Stimulated activated CD8-positive, alpha-beta memory T cell treated with anti-CD3 and anti-CD28 coated beads, Interleukin-7, amount 100 ng/mL, for 48 hours (primary cell): ENCODE measurements at regions not wholly inside any gene's neighbourhood (a gene's known extent, or its start where the extent isn't known, plus 50 kb on each side); places are given as distances from the start of the nearest gene placed in this dataset.
"Not testable (repeated sequence)": the region's sequence is repeated elsewhere in the genome, so short reads cannot be mapped to it uniquely, and the experiment has no call there.

ENCODE experiments used
- DNase-seq, 2 donors: peaks; one replicate each; pipeline ENCODE4 v3.0.0-alpha.2; 2020; ENCODE audit warnings: low read depth in 1 of 2; ENCODE audit errors: extremely low read depth in 1 of 2

DNA sequence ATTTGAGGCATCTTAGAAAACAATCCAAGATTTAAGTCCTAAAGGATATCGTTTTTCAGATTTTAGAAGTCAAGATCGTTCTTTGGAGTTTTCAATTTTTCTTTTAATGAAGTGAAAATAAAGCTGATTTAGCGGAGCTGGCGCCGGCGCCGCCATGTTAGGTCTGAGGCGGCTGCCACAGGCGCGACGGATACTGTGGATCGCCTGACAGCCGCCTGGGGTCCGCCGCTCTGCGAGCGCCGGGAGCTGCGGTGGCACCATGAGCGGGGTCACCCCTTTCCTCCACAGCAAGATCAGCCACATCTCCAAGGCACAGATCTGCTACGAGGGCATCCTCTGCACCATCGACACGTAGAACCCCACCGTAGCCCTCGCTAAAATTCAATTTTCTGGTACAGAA, 247.2 kb downstream of the GJA1 start:
- no peak for DNase-seq

DNA sequence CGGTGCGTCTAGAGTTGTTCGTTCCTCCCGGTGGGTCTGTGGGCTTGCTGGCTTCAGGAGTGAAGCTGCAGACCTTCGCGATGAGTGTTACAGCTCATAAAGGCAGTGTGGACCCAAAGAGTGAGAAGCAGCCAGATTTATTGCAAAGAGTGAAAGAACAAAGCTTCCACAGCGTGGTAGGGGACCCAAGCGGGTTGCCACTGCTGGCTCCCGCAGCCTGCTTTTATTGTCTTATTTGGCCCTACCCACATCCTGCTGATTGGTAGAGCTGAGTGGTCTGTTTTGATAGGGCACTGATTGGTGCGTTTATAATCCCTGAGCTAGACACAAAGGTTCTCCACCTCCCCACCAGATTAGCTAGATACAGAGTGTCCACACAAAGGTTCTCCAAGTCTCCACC, 250.4 kb downstream of the GJA1 start:
- not testable (repeated sequence) for DNase-seq

DNA sequence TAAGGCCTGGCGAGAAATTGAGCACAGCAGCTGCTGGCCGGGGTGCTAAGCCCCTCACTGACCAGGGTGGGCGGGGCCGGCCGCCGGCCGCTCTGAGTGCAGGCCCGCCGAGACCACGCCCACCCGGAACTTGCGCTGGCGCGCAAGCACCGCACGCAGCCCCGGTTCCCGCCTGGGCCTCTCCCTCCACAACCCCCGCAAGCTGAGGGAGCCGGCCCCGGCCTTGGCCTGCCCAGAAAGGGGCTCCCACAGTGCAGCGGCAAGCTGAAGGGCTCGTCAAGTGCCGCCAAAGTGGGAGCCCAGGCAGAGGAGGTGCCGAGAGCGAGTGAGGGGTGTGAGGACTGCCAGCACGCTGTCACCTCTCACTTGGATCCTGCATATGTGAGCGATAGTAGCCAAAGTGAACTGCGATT, 251.2 kb downstream of the GJA1 start:
- no peak for DNase-seq

DNA sequence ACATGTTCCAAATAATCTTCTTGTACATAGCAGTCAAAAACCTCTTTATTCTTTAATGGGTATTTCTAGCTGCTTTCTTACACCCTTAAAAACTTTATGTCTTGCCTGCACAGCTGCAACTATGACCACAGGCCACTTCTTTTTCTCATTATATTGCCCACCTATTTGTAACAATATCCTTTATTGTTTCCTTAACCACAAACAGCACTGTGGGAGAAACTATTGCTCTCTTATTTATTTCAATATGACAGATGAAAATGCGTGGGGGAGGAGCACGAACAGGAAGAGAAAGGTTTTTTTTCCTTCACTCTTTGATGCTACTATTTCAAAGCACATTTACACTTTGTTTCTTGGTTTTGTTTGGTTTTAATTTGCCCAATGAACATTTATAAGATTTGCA, 253.5 kb downstream of the GJA1 start:
- DNase-seq = no peak

DNA sequence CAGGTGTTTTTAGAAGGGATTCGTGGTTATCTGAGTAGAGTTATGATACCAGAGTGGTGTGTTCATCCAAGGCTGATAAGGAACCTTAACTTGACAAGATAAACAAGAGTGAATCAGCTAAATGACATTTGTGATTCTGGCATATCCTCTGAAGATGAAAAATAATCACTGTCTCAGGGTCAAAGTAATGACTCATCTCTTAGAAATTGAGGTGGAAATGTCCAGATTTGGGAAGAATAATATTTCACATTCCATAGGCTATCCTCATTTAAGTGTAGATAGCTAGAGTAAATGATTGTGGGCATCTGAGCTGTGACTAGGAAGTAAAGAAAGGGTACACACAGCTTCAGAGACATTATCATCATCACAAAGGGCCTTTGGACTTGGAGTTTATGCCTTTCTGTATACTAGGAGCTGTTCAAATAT, 255.7 kb downstream of the GJA1 start:
- no peak for DNase-seq

DNA sequence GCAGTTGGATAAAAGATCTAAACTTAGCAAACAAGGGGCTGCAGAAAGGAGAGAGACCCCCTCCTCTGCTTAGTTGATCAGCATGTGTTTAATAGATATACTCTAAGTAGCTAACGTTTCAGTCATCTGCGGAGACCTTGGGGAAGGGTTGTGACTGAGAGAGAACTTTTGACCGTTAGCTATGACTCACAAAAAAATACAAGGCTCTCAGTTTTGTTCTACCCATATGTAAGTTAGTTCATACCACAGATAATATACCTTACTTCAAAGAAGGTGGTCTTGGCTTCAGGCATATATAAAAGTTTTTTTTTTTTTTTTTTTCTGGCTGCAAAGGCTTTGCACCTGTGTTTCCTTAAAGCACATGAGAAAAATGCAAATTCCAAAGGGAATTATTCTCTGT, 258.9 kb downstream of the GJA1 start:
- DNase-seq = no peak

DNA sequence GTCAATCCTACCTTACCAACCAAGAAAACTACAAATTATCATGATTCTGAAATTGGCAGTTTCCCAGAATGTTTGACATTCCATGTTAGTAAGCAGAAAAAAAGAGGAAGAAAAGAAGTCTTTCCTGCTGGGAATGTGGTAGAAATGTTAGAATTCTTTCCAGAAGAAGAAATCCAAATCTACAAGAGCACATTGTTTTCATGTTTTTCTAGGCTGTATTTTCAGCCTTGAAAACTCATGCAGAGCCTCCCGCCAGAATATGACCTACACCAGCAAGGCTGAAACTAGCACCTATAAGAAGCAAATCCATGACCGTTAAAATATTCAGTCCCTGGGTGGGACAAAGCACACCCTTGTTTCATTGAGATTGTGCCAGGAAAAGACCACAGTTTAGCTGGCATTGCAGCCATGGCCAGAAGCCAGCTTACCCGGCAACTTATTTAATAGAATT, 259.4 kb downstream of the GJA1 start:
- DNase-seq = no peak

DNA sequence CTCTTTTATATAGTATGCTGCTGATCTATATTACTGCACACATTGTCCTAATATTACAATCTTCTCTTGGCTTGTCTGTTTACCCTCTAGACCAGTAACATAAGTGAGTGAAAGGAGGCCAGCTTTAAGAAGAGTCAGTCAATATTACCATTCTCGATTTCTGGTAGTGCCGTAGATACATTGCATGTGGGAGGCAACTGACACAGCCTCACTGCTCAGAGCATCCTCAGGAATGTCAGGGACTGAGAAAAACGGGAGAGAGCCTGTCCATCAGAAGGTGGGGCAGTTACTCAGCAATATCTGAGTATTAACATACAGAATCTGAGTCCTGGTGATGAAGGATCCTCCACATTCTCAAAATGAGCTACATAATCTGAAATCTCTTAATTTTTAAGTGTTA, 259.9 kb downstream of the GJA1 start:
- DNase-seq = no peak

DNA sequence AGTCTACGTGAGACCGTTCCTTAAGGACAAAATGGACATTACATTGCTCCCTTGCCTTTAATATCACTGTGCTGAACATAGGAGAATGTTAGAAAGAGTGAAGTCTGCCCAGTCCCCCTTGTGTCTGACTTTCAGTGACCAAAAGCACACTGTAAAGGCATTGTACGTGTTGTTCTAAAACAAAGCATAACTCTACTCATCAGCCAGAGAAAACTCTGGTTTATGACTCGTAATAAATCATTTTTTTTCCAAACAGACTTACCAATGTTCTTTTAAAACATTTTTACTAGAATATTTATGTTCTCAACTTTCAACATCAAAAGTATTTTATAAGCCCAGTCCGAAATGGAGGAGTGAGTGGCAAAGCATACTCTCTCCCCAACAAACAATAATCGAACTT, 262.5 kb downstream of the GJA1 start:
- no peak for DNase-seq

DNA sequence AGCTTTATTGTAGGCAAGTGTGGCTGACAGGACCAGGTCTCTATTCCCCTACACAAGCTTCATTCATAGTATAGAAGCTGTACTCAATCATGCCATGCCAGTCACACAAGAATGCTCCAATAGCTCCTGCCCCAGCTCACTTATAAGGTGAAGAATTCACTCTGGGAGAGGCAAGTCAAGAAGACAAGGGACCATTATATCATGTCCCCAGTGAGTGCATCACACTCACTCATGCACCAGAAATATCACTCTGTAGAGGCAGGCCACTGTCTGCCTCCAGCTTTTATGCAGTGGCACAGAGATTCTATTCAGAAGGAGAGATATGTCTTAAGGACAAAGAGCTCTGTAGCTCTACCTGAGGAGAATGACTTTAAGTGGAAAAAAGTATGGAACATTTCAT, 263.2 kb downstream of the GJA1 start:
- no peak for DNase-seq

DNA sequence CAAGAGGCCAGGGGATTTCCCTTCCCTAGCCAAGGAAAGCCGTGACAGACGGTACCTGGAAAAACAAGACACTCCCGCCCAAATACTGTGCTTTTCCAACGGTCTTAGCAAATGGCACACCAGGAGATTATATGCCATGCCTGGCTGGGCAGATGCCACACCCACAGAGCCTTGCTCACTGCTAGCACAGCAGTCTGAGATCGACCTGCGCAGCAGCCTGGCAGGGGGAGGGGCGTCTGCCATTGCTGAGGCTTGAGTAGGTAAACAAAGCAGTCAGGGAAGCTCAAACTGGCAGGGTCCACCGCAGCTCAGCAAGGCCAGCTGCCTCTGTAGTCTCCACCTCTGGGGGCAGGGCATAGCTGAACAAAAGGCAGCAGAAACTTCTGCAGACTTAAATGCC, 267.7 kb downstream of the GJA1 start:
- DNase-seq = not testable (repeated sequence)

DNA sequence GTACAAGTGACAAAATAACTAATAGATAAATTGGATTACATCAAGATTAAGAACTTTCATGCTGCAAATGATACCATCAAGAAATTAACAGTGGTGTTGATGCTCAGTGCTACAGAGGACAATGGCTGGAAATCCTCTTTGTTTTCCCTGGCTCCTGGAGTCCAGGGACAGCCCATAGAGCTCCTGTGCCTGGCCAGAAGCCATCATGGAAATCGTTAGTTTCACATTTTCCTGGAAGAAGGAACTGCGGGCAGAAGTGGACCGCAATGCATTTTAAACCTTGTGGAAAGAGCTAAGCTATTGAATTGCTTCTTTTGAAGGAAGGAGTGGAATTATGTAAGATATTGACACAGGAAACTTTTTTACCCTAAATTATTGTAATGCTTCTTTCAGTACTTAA, 276.0 kb downstream of the GJA1 start:
- DNase-seq = no peak

DNA sequence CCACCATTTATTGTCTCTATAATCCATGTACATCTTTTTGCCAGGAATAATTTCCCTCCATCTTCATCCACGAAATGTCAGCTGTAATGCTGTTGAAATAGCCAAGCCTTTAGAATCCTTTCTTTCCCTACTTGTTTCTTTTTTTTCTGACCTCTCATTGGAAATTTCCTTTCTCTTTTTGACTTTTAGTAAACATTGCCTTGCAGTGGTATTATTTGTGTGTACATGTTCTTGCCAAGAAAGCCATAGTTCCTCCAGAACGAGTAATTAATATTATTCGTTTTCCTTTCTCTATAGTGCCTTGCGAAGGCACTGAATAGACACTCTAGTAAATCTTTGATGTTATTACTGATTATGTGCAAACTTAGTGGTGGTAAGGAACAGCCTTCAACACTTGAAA, 282.2 kb downstream of the GJA1 start:
- DNase-seq = no peak

DNA sequence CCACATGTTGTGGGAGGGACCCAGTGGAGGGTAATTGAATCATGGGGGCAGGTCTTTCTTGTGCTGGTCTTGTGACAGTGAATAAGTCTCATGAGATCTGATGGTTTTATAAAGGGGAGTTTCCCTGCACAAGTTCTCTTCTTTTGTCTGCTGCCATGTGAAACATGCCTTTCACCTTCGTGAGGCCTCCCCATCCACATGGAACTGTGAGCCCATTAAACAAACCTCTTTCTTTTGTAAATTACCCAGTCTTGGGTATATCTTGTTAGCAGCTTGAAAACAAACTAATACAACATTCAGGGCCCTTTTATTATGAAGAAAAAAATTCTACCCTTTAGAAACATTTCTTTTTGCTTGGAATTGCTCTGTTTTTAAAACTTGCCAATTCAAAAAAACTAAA, 285.4 kb downstream of the GJA1 start:
- not testable (repeated sequence) for DNase-seq

DNA sequence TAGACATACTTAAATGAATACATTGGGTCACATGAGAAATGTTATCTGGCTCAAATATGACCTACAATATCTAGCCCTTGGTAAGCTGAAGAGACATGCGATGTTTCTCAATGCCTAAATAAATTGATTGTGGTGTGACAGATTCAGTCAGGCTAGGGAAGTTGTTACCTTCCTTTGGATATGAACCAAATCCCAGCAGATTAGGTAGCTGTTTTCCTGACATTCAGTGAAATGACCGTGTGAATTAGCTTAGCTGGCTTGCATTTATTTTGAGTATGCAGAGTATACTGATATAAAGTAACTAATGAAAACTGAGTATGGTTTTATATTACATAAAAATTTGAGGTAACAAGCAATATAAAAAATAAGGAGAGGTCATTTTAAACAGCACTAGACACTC, 288.2 kb downstream of the GJA1 start:
- DNase-seq = no peak

DNA sequence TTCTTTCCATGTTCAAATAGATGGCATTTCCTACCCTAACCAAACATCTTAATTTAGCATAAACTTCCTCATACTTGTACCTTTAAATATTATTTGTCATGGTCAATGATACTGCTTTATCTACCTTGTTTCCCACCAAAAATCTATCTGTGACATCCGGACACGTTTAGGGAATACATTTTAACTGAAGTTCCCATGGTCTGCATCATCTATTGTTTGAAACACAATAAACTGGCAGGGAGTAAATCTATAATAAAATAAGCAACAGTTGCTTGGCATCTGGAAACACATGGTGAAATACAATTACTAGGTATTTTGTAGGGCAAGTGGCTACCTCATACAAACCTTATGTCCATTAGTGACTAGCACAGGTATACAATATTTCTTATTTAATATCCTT, 289.1 kb downstream of the GJA1 start:
- DNase-seq = no peak

DNA sequence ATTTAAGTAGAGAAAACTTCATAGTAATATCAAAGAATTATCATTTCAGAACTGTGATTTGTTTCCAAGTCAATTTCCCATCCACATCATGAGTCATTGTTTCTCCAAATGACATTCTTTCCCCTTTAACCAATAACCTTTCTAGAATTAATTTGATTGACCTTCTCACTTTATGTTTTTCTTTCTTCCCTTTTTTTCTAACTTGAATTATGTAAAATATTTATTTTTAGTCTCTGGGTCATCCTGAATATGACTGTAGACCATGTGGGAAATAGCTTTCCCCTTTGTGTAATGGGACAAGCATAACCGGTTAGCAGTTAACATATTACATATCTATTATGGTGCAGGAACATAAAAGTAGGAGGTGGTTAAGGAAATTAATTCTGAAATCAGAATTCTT, 291.1 kb downstream of the GJA1 start:
- DNase-seq = no peak

DNA sequence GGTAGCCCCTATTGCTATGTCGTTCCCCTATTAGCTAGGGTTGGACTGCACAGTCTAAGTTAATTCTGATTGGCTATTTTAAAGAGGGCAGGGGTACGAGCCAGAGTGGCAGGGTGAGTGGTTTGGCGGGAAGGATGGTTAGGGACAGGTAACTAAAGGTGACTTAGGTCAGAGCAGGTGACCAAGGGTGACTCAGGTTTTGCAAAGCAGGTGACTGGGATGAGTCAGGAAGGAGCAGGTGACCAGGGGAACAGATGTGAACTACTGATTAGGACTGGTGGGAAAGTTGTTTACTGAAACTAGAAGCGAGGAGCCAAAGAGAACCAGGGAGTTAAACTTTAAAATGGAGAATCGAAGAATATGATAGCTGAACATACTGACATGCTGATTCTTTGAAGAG, 295.2 kb downstream of the GJA1 start:
- DNase-seq = no peak

DNA sequence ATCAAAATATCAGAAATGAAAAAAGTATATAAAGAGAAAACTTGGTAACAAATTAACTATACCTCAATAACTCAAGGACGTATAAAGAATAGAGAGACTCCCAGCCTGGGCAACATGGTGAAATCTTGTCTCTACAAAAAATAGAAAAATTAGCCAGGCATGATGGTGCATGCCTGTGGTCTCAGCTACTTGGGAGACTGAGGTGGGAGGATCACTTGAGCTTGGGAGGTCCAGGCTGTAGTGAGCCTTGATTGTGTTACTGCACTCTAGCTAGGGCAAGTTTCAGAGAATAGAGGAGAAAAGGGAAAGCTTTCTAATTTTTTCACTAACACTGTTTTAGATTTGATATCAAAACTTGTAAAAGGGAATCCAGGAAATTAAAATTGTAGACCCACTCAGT, 295.9 kb downstream of the GJA1 start:
- no peak for DNase-seq

DNA sequence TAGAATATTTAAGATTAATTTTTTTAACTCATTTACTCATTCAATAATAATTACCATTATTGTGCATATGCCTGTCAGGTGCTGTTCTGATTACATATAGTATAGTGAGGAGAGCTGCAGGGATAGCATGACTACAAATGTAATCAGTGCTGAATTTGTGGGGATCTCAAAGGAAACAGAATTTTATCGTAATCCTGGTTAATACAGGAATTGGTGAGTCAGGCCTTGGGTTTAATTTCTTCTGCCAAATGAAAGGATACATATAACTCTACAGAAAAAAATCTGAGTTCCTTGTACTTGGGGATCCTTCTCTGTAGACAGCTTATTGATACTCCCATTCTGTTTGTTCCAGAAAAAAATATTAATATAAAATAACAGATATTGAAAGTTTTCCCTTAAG, 297.2 kb downstream of the GJA1 start:
- no peak for DNase-seq

DNA sequence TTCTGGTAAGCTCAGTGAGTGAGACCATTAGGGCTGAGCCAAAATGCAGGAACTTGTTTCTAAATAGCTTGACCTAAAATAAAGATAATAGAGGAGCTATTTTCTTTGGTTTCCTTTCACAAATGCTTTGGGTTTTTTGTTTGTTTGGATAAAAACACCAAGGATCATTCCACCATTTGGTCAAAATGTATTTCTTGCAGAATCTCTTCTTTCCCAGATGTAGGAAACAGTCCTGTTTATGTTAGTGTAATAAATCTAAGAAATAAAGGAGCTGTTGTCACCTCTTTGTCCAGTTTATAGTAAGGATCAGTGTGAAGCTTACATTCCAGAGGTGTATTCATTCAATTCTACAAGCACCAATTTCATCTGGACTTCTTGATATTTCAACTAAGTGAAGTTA, 297.8 kb downstream of the GJA1 start:
- DNase-seq = no peak

DNA sequence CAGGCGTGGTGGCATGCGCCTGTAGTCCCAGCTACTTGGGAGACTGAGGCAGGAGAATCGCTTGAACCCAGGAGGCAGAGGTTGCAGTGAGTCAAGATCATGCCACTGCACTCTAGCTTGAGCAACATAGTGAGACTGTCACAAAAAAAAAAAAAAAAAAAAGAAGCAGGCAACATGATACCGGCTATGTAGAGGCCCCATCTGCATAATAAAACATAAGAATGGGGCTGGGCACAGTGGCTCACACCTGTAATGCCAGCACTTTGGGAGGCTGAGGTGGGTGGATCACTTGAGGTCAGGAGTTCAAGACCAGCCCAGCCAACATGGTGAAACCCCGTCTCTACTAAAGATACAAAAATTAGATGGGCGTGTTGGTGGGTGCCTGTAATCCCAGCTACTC, 304.7 kb downstream of the GJA1 start:
- DNase-seq = not testable (repeated sequence)

DNA sequence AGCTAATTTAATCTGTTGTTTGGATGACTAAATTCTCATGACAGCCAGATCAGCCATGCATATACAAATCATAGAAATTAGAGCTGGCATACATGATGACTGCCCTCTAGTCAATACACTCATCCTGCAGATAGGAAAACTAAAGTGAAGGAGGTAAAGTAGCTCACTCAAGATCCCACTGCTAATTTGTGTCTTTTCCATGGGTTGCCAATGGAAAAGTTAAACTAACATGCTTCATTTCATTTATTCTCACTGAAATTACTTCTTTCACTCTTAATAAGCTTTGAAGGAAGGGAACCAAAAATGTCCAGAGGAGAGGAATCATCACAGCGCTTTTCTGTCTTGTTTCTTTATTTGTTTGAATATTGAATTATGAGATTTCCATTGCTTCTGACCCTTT, 308.2 kb downstream of the GJA1 start:
- DNase-seq = no peak

DNA sequence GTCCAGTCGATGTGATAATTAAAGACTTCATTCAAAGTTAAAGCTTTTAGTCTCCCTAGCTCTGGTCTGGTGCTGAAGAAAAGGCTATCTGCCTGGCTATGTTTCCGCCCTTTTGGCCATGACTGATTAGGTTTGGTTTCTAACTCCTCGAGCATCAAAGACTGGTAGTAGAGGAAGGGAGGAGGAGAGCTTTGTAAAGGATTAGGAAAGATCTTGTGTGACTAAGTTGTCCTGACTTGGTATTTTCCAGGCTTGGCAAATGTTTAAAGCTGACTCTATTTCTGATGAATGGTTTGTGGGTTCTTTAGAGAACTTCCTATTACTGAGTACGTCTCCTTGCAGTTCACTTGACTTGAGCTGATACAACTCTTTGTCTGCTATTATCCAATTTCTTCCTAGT, 312.9 kb downstream of the GJA1 start:
- DNase-seq = no peak
